Astrocyte of the cerebellum (primary cell): ENCODE measurements at regions not wholly inside any gene's neighbourhood (a gene's known extent, or its start where the extent isn't known, plus 50 kb on each side); places are given as distances from the start of the nearest gene placed in this dataset.

Source experiments
- DNase-seq: peaks from one replicate; pipeline ENCODE4 v3.0.0-alpha.2; 2011; ENCODE audit warnings: low read depth
- H3K4me3 ChIP-seq: 2 replicates; pipeline ENCODE4 v1.5.1; 2011; ENCODE audit warnings: mild to moderate bottlenecking, low read depth, low read length, moderate library complexity
- CTCF ChIP-seq: IDR thresholded peaks from 2 replicates; pipeline ENCODE4 v1.5.1; 2012; ENCODE audit warnings: low read length, low read depth, moderate library complexity, mild to moderate bottlenecking; ENCODE audit errors: missing control alignments
- in situ Hi-C: cut with HindIII; loops from 2 replicates; pipeline ENCODE4 v1.10.0; 2017; ENCODE audit warnings: low sequenced_read_pairs

GRCh38 chr9:106304401-106304920 is 558.5 kb upstream of the ZNF462 start:
- in situ Hi-C loops = no loop called here
- H3K4me3 ChIP-seq = no peak overlapping the region
- no peak for DNase-seq
- TF ChIP-seq CTCF = no peak

GRCh38 chr9:106305428-106306133 is 557.4 kb upstream of the ZNF462 start:
- no peak overlapping the region for H3K4me3 ChIP-seq
- no peak for TF ChIP-seq CTCF
- no peak for DNase-seq
- in situ Hi-C loops = no loop called here

GRCh38 chr9:106307670-106308069 is 555.3 kb upstream of the ZNF462 start:
- TF ChIP-seq CTCF = no peak
- in situ Hi-C loops = no loop called here
- DNase-seq = no peak
- no peak overlapping the region for H3K4me3 ChIP-seq

GRCh38 chr9:106309925-106310324 is 553.0 kb upstream of the ZNF462 start:
- TF ChIP-seq CTCF = no peak
- H3K4me3 ChIP-seq = no peak overlapping the region
- DNase-seq = no peak
- in situ Hi-C loops = no loop called here

- H3K4me3 ChIP-seq = no peak overlapping the region
- DNase-seq = no peak
- in situ Hi-C loops = no loop called here
- no peak for TF ChIP-seq CTCF
These were observed 552.2 kb upstream of the ZNF462 start for GRCh38 chr9:106310782-106311181.

GRCh38 chr9:106312906-106313305 is 550.1 kb upstream of the ZNF462 start:
- H3K4me3 ChIP-seq = no peak overlapping the region
- TF ChIP-seq CTCF = no peak
- DNase-seq = no peak
- in situ Hi-C loops = no loop called here
